ENCODE measurements at regions not wholly inside any gene's neighbourhood (a gene's known extent, or its start where the extent isn't known, plus 50 kb on each side); places are given as distances from the start of the nearest gene placed in this dataset.

DNA sequence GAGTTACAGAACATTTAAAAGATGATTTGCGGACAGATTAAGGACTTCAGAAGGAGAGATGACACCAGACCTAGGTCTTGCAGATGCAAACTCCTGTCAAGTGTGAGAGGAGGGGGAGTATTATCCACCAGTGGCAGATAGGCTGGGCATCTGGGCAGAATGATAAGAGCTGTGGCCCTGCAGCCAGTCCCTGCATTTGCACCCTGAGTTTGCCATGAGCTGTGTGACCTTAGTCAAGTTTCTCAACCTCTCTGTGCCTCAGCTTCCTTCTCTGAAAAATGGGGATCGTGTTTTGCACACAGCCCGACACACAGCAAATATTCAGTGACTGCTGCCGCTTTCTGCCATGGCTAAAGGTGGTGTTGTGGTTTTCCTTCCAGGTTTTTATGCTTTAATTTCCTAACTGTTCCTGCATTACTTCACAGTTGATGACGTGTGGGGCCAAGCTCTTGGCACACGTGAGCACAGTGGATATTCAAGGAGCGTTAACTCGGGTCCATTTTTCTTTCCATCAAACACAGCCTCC, 516.2 kb downstream of the CDH26 start:
- DNase-seq (ENCODE audit: low read depth in 2 of 2), result no peak

DNA sequence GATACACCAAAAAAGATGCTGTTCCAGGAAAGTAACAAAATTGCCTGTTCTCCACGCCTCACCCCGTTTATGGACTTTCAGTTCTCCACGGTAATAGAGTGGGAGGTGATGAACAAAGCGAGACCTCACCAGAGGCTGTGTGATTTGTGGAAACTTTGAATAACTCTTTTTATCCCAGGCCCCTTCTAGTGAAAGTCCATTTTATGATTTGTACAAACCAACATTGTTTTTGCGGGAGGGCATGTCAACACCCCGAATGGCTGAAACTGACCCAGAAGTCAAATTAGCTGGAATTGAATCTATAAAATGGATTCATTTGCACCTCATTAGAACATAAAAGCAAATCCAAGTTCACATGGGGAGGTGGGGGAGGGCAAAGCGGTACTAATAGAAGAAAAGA, 517.8 kb downstream of the CDH26 start:
- DNase-seq (ENCODE audit: low read depth in 2 of 2), result no peak

DNA sequence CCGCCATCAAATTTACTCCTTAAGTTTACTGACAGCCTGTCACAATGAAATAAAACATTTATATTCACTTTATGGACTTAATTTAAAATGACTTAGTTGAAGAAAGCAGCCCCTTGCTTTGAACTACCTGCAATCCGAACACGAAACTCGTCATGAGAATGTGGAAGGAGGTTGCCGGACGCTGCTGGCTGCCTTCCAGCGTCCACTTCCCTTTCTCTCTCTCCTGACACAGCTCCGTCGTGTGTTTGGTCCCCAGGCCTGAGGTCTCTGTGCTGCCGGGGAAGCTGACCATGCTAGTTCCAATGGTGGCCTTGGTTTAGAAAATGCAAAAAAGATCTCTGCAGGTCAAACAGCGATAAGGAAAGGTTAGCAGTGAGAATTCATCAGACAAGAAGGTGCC, 519.7 kb downstream of the CDH26 start:
- no peak for DNase-seq (ENCODE audit: low read depth in 2 of 2)

DNA sequence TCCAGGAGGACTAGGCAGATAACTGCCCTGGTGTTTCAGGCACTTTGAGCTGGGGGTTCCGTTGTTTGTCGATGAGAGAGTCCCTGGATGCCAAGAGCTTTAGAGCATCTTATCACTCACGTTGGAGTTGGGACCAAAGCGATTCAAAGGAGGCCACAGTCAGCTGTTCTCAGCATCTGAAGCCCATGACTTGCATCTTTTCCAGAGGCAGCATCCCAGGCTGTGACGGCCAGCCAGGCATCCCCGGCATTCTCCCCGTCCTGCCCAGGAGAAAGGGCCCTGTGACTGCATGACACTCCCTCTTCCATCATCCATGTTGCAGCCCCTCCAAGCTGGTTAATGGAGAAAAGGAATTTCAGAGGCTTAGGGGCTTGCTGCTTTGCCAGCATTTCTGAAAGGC, 520.3 kb downstream of the CDH26 start:
- DNase-seq (ENCODE audit: low read depth in 2 of 2), result no peak

DNA sequence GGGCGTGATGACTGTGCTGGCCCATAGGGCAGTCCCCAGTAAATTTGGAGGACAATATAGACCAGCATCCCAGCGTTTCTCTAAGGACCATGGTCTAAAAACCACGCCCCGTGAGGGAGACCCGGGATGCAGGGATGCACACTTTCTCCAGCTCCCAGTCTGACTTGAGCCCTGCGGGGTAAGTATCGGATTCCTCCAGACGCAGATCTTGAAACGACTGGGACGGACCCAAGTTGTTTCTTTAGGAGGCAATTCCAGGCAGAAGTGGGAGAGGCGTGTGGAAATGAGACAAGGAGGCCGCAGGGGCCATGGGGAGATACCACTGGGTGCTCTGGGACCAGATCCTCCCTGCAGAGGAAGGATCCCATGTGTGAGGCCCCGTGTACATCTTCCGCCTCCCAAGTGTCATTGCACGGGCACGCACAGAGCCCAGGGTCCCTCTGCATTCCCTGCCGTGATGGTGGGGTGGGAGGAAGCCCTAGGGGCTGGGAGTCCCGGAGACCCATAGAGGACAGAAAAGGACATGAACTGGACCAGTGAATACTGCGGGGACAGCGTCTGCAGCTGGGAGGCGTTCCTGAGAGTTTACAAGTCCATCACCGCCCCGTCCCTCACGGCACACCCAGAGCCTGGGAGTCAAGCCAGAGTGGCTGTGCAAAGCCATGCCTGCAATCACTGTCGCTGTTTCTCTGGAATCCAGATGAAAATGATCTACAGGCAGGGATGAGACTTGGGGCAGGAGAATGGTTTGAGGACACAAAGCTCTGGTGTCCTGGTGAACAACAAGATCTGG, 522.9 kb downstream of the CDH26 start:
- no peak for DNase-seq (ENCODE audit: low read depth in 2 of 2)

DNA sequence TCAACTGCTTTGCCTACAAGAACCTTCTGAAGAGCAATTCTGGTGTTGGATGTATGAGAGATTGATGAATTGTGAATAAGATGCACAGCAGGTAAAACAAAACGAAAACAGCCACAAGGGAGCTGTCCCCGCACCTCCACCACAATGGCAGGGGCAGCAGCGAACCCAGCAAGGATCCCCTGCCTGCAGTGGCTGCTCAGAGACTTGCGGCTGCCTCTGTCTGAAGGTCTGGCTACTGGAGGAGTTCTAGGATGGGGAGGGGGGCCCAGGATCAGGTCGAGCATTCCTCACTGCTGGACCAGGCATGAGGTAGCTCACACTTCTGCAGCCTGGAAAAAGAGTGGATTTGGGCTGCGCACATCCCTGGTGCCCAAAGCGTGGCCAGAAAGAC, 523.5 kb downstream of the CDH26 start:
- DNase-seq (ENCODE audit: low read depth in 2 of 2), result no peak

DNA sequence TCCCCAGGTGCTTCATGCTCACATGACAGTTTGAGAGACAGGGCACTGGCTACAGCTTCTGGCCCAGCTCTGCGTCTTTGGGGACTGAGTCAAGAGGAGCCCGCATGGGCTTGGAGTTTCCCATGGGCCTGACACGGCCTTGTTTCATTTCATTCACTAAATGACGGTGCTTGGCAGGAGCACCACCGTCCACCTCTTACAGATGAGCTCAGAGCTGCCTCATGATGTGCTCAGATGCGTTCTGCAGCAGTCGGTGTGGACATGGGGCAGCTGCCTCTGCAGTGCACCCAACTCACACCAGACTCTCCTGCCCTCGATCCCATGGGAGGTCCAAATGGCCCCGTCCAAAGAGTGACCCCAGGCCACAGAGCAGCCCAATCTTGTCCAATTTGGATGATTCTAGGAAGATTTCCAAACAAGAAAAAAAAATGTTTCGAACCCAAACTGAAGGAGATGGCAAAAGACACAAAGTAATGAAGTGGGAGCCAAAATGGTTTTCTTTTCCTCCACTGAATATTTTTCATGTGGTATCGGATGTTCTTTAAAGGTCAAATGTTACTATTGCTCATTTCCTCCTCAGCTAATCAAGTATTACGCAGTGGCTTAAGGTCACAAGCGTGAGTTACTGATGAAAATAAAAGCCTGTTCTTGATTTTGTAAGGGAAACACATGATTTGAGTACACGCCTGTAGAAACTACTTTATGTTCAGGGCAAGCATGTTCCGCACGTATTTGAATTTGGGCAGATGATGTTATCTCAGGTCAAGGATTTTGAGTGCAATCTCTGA, 524.2 kb downstream of the CDH26 start:
- DNase-seq (ENCODE audit: low read depth in 2 of 2), result no peak

DNA sequence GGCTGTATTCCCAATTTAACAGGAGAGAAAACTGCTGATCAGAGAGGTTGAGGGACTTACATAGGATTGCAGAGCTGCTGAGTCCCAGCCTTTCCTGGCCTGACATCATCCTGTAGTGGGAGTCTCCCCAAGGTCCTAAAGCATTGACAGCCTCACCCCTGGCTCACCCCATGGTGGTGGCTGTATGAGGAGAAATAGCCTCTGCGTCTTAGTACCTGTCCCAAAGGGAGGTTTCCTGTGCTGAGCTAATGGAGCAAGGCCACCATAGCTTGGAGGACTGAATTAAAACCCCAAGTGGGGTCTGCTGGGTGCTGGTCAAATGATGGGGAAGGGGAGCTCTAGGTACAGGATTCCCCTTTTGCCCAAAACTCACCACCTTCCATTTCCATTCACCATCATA, 525.1 kb downstream of the CDH26 start:
- no peak for DNase-seq (ENCODE audit: low read depth in 2 of 2)

DNA sequence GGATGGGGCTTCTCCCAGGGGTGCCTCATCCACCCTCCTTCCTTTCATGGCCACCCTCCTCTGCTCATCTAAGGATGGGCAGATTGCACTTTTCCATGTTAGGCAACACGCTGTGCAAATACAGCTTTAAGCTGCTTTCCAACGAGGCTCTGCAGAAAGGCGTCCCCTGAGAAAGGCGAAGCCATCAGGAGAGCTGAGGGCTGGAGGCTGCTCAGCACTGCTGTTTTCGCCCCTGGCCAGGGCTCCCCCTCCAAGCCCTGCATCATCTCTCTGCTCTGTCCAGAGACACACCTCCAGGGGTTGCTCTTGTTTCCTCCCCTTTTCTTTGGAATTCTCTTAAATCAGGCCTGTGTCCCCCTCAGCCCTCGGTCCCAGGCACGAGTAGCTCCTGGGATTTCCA, 526.1 kb downstream of the CDH26 start:
- no peak for DNase-seq (ENCODE audit: low read depth in 2 of 2)

DNA sequence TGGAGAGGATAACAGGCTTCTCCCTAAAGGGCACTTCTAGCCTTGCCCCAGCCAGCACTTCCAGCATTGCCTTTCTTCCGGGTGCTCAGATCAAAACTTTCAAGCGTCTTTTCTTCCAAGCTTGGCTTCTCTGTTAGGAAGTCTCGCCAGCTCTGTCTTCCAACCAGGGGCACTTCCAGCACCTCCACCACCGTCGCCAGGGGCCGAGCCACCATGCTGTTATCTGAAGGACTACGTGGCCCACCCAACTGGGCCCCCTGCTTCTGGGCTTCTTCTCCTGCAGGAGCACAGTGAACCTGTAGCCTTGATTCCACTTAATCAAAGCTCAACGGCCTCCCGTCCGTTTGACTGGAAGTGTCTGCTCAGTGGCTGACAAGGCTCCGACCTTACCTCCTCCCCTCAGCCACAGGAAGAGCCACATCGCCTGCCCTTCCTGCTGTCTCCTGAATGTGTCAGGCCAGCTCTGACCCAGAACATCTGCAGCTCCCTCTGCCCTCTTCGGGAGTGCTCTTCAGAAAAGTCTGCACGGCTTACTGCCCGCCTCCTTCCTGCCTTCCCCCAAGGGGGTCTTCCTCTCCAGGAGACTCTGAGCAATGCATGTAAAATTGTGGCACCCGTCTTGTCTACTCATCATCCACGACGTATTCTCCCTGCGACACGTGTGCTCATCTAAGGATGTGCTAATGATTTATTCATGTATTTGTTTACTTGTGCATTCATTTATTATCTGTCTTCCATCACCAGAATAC, 527.0 kb downstream of the CDH26 start:
- DNase-seq (ENCODE audit: low read depth in 2 of 2), result no peak

DNA sequence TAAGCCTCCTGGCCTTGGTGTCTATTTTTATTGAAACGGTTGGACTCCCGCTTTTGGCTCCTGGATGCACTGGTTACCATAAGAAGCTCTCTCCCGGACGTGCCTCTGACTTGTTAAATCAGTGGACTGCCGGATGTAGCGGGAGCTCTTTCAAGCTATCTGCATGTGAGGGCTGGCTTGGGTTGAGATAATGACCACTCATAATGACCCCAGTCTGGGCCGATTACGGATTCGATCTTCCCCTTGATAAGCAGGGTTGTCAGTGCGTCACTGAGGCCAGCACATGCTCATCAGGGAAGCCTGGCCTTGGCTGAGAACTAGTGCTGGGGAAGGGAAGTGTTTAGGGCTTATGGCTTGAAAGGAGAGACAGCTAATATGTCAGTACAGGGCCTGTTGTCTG, 528.1 kb downstream of the CDH26 start:
- no peak for DNase-seq (ENCODE audit: low read depth in 2 of 2)

DNA sequence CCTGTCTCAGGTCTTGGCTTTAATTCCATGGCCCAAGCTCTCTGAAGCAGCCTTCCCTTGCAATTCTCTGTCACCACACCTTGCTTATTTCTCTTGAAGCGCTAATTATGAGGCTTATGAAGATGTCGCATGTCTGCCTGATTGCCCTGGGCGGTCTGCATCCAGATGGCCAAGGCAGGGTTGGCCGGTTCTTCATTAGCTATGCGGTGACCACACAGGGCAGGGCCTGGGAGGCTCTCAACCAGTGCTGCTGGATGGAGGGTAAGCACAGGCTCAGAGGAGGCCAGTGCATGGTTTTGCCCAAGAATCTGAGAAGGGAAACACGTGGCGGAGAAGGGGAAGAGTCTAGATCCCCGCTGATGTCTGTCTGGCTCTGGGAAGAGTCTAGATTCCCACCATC, 528.7 kb downstream of the CDH26 start:
- no peak for DNase-seq (ENCODE audit: low read depth in 2 of 2)

DNA sequence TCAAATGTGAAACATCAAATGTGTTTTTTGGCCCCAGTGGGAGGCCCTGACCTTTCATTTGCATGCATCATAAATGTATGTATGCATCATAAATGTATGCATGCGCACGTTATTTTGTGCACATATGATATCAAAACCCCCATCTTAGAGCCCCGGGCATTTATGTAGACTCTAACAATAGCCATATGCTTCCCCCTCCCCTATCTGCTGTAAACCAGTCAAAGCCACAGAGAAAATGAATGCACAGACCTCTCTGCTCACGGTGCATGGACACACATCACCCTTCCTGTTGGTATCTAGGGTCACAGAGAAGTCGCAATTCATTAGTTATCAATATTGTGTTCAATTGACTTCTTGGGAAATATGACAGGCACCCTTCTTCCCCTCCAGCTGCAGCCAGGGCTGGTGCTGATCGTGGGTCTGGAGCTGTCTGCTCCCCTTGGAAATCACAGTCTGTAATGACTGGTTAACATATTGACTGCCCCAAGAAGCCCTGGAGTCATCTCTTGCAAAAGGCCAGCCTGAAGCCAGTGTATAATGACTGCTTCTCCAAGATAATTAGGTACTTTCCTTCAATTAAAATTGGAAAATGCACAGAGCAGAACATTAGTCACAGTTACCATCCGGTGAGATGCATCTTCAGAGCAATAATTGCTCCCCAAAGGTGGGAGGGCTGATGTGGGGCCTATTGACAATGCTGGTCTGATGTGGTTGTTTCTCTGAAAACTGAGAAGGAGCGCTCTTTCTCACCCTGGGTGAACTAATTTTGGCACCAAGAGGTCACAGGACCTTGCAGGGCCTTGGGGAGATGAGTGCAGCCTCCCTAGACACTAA, 532.2 kb downstream of the CDH26 start:
- no peak for DNase-seq (ENCODE audit: low read depth in 2 of 2)

DNA sequence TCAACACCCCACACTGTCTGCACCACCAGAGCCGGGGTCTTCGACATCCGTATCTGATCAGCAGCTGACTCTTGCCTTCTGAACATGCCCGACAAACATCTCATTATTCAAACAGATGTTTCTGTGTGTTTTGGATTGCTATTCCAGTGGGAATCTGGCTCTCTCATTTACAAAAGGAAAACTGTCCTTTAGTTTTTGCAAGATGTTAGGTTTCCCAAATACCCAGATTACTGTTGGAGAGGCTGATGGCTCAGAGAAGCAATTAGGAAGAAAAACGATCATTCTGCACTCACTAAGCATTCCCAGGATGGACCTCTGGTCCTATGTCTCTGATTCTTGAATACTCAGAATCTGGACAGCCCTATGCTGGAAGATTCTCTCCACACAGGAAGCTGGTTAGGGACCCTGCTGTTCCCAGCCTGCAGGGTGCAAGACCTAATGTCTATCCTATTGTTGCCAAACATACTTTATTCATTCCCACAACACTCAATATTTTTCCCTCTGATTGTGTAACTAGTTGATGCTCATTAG, 532.9 kb downstream of the CDH26 start:
- no peak for DNase-seq (ENCODE audit: low read depth in 2 of 2)

DNA sequence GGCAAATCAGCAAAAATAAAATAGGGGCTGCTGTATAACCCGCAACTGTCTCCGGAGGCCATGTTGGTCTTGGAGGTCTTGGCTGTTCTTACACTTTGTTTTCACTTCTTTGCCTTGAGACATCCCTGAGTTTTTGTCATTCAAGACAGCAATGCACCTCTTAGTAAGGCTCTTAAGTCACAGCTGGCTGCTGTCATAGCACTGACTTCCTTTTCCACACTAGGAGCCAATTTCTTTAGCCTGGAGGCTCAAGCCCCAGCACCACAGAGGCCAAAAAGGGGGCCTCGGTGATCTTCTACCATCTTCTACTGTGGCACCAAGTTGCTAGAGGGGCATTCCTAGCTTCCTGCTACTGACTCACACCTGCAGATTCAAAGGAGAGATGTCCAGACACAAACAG, 536.3 kb downstream of the CDH26 start:
- no peak for DNase-seq (ENCODE audit: low read depth in 2 of 2)

DNA sequence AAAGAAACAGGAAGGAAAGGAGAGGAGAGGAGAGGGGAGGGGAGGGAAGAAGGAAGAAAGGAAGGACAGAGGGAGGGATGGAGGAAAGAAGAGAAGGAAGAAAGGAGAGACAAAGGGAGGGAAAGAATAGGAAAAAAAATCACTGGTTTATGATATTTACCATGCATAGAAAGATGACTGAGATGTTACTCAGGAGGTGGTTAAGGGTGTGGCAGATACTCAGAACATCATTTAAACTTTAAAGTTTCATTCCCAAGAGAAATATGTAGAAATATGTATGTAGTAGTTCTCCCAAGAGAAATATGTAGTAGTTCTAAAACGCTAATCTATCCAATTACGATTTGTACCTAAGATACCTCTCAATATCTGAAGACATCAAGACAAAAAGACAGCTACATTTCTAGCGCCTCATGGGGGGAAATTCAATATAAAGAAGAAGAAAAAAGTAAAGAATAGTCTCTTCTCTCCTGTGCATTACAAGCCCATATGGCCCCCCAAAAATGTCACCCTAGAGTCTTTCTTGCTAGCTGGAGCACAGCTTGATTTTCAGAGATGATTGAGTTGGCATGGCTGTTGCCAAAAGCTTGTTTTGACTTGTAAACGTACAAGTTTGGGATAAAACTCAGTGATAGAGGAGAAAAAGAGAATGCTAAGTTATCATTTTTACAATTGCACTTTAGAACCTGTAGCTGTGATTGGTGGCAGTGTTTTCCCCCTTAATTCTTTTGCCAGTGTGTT, 539.2 kb downstream of the CDH26 start:
- no peak for DNase-seq (ENCODE audit: low read depth in 2 of 2)

DNA sequence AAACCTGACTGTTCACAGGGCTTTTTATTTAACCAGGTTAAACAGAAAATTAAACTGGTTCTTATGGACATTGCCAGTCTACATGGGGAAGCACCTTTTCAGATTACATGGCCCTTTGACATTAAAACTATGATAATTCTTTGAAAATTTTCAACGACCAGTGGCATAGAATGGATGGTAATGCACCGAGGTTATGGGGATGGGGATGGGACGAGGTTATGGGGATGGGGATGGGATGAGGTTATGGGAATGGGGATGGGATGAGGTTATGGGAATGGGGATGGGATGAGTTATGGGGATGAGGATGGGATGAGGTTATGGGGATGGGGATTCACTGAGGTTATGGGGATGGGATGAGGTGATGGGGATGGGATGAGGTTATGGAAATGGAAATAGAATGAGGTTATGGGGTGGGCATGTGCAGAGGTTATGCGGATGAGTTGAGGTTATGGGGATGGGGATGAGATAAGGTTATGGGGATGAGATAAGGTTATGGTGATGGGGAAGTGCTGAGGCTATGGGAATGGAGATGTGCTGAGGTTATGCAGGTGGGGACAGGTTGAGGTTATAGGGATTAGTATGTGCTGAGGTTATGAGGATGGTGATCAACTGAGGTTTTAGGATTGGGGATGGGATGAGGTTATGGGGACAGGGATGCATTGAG, 541.9 kb downstream of the CDH26 start:
- no peak for DNase-seq (ENCODE audit: low read depth in 2 of 2)

DNA sequence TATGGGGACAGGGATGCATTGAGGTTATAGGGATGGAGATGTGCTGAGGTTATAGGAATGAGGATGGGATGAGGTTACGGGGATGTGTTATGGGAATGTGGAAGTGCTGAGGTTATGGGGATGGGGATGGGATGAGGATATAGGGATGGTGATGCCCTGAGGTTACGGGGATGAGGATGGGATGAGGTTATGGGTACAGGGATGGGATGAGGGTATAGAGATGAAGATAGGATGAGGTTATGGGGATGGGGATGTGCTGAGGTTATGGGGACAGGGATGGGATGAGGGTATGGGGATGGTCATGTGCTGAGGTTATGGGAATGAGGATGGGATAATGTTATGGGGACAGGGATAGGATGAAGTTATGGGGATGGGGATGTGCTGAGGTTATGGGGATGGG, 542.8 kb downstream of the CDH26 start:
- DNase-seq (ENCODE audit: low read depth in 2 of 2), result no peak

DNA sequence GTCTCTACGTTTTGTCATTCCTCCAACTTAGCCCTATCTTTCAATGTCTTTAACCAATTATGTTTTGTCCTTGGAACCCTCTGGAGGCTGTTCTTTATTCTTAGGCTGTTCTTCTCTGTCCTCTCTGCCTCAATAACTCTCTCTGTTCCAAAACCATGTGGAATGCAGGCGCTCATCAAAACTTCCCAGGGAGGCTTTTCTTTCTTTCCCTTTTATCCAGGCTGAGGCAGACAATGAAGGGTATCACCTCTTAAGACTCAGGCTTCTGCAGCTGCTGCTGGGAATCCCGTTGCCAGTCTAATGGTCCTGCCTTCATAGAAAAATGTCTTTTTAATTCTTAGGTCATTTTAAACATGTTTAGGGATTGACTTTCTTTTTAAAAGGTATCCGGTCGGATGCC, 544.7 kb downstream of the CDH26 start:
- DNase-seq (ENCODE audit: low read depth in 2 of 2), result no peak

DNA sequence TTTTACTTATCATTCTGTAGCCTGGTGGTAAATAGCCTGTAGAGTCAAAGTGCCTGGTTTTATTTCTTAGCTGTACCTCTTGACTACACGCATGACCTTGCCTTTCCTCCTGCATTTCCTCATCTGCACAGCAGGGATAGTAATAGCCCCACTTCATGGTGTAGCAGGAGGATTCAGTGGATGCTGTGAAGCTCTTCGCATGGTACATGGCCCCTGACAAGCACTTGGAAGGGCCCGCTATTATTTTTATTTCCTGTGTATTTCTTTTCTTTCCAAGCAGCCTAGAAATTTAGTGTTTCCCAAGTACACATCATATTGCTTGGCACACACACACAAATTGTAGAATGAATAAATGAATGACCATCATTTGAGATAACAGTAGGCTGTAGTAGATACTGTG, 547.2 kb downstream of the CDH26 start:
- DNase-seq (ENCODE audit: low read depth in 2 of 2), result no peak
